B cell (primary cell): ENCODE measurements at regions not wholly inside any gene's neighbourhood (a gene's known extent, or its start where the extent isn't known, plus 50 kb on each side); places are given as distances from the start of the nearest gene placed in this dataset.

Experiments
- ATAC-seq: fragments of 200-7000 bp; cut with Tn5 transposase; one replicate; pipeline ENCODE4 v1.10.0; 2021; ENCODE audit warnings: low read depth, mild to moderate bottlenecking, moderate number of reproducible peaks, moderate library complexity
- CTCF ChIA-PET: fragments of 350-600 bp; sonication (Branson Sonifier 250); formaldehyde crosslinking; loops from one replicate; lab custom pipeline; 2021; ENCODE audit warnings: antibody characterized with exemption, inconsistent platforms; lab: Charles Lee
- POLR2A ChIA-PET: fragments of 350-600 bp; sonication (Branson Sonifier 250); formaldehyde crosslinking; loops from one replicate; lab custom pipeline; 2021; ENCODE audit warnings: antibody characterized with exemption; lab: Charles Lee
- DNase-seq: peaks from one replicate; pipeline ENCODE4 v3.0.0; 2013
- H2AFZ ChIP-seq: 2 replicates; pipeline ENCODE4 v1.6.1; 2012; ENCODE audit warnings: mild to moderate bottlenecking, low read depth, low read length; ENCODE audit not compliant: insufficient read depth, poor library complexity, severe bottlenecking
- H3K27ac ChIP-seq, 2 donors: 1 replicate in 1 of 2; 2 replicates in 1 of 2; pipeline ENCODE4 v1.5.1; 2012 to 2013; ENCODE audit warnings: low read length in 2 of 2, mild to moderate bottlenecking in 2 of 2, moderate library complexity in 1 of 2
- H3K27me3 ChIP-seq, 4 experiments: fragments of 200-600 bp in 1 of 4; sonication (generic) in 1 of 4; replicated peaks in 1 of 4; 1 replicate in 2 of 4; 2 replicates in 2 of 4; pipeline versions ENCODE4 v1.6.1 to v1.7.0; 2013 to 2016; ENCODE audit warnings: low read length in 3 of 4, mild to moderate bottlenecking in 2 of 4, mixed read lengths in 1 of 4, moderate library complexity in 1 of 4; ENCODE audit not compliant: insufficient read depth in 4 of 4, control insufficient read depth in 3 of 4; ENCODE audit errors: control extremely low read depth in 1 of 4
- H3K36me3 ChIP-seq, 2 experiments: replicated peaks in 1 of 2; 1 replicate in 1 of 2; 2 replicates in 1 of 2; pipeline versions ENCODE4 v1.6.1 to v1.7.1; 2013; ENCODE audit warnings: low read length in 1 of 2; ENCODE audit not compliant: insufficient read depth in 2 of 2, control insufficient read depth in 1 of 2; ENCODE audit errors: control extremely low read depth in 1 of 2, extremely low read depth in 1 of 2
- H3K4me1 ChIP-seq, 2 donors: fragments of 200-600 bp in 1 of 2; sonication (generic) in 1 of 2; 1 replicate in 1 of 2; 2 replicates in 1 of 2; pipeline versions ENCODE4 v1.5.1 to v1.6.1; 2013 to 2017; ENCODE audit warnings: low read length in 2 of 2; ENCODE audit not compliant: control insufficient read depth in 2 of 2, insufficient read depth in 2 of 2
- H3K4me2 ChIP-seq: replicated peaks from 2 replicates; pipeline ENCODE3; 2012; ENCODE audit warnings: mild to moderate bottlenecking, low read depth, low read length; ENCODE audit not compliant: poor library complexity, severe bottlenecking
- H3K4me3 ChIP-seq, 5 experiments: fragments of 200-600 bp in 1 of 5; sonication (generic) in 1 of 5; 1 replicate in 3 of 5; 2 replicates in 2 of 5; pipeline versions ENCODE4 v1.5.1 to v1.7.0; 2011 to 2016; ENCODE audit warnings: low read length in 4 of 5, mild to moderate bottlenecking in 4 of 5, low read depth in 2 of 5, control low read depth in 1 of 5, moderate library complexity in 1 of 5; ENCODE audit not compliant: insufficient read depth in 1 of 5; ENCODE audit errors: control extremely low read depth in 1 of 5, extremely low read depth in 1 of 5
- H3K79me2 ChIP-seq: fragments of 200-600 bp; sonication (generic); one replicate; pipeline ENCODE4 v1.6.0; 2016; ENCODE audit warnings: low read length; ENCODE audit not compliant: control insufficient read depth, insufficient read depth
- H3K9ac ChIP-seq: fragments of 200-600 bp; sonication (generic); 2 replicates; pipeline ENCODE4 v1.6.1; 2017; ENCODE audit warnings: mild to moderate bottlenecking, low read length, moderate library complexity
- H3K9me3 ChIP-seq, 3 donors: one replicate each; pipeline versions ENCODE4 v1.6.1 to v1.7.1; 2013; ENCODE audit warnings: low read length in 2 of 3; ENCODE audit not compliant: control insufficient read depth in 2 of 3, insufficient read depth in 1 of 3; ENCODE audit errors: control extremely low read depth in 1 of 3
- H4K20me1 ChIP-seq: 2 replicates; pipeline ENCODE4 v1.6.0; 2012; ENCODE audit warnings: mild to moderate bottlenecking, low read length; ENCODE audit not compliant: insufficient read depth, control insufficient read depth, poor library complexity, severe bottlenecking
- H3K27ac Mint-ChIP-seq: one replicate; pipeline ENCODE4 v1.8.0; 2021; ENCODE audit warnings: mixed read lengths
- H3K27me3 Mint-ChIP-seq: one replicate; pipeline ENCODE4 v1.8.0; 2021; ENCODE audit warnings: mixed read lengths
- H3K4me1 Mint-ChIP-seq: one replicate; pipeline ENCODE4 v1.8.0; 2021; ENCODE audit warnings: mixed read lengths
- H3K4me3 Mint-ChIP-seq: one replicate; pipeline ENCODE4 v1.8.0; 2021; ENCODE audit warnings: mixed read lengths
- H3K9me3 Mint-ChIP-seq: one replicate; pipeline ENCODE4 v1.8.0; 2022; ENCODE audit warnings: mixed read lengths; ENCODE audit not compliant: insufficient read depth
- CTCF ChIP-seq: fragments of 200-600 bp; IDR thresholded peaks from one replicate; pipeline ENCODE4 v1.8.0; 2022; ENCODE audit warnings: antibody characterized with exemption, mild to moderate bottlenecking
- EZH2 ChIP-seq: IDR thresholded peaks from 2 replicates; pipeline ENCODE4 v1.6.1; 2012; ENCODE audit warnings: borderline replicate concordance, low read depth, mild to moderate bottlenecking, moderate library complexity, low read length; ENCODE audit not compliant: insufficient read depth, poor library complexity, severe bottlenecking
- WGBS: methylation state at CpG from one replicate; pipeline ENCODE4 v1.1.5; 2013; ENCODE audit warnings: missing lambda C conversion rate; ENCODE audit not compliant: insufficient coverage; 5-methylcytosine and 5-hydroxymethylcytosine counted together
- intact Hi-C: fragments of 100-400 bp; cut with micrococcal nuclease; formaldehyde crosslinking; loops from one replicate; pipeline ENCODE4 v1.10.0; 2022

GRCh38 chr6:170076466-170077165, 214.3 kb downstream of the DLL1 start:
- H3K4me3 Mint-ChIP-seq = no peak overlapping the region
- WGBS = 94% methylated on average over 16 of the region's 21 CpGs
- no peak for DNase-seq
- Histone ChIP-seq H3K4me2 (no peak overlapping the region), H3K9me3 (peaks cover 0 to 7% (median 2%) of the 10 kb centered on the region in 3 donors), H3K4me1 (no peaks in the 10 kb centered on the region), H3K4me3 (no peak overlapping the region), H4K20me1 (no peaks in the 10 kb centered on the region), H3K27ac (no peak overlapping the region), H3K36me3 (no peaks in the 10 kb centered on the region), H3K79me2 (no peaks in the 10 kb centered on the region), H2AFZ (no peak overlapping the region), H3K9ac (no peak overlapping the region), H3K27me3 (peaks cover 0 to 3% (median 0%) of the 10 kb centered on the region in 4 experiments)
- H3K9me3 Mint-ChIP-seq = peaks cover 4% of the 10 kb centered on the region
- TF ChIP-seq CTCF = no peak
- no peak for TF ChIP-seq EZH2
- CTCF ChIA-PET = no interaction called here
- no peak for ATAC-seq
- peaks cover 17% of the 10 kb centered on the region for H3K27me3 Mint-ChIP-seq
- POLR2A ChIA-PET = no interaction called here
- intact Hi-C loops = no loop called here
- H3K27ac Mint-ChIP-seq = no peak overlapping the region
- no peaks in the 10 kb centered on the region for H3K4me1 Mint-ChIP-seq

DNA sequence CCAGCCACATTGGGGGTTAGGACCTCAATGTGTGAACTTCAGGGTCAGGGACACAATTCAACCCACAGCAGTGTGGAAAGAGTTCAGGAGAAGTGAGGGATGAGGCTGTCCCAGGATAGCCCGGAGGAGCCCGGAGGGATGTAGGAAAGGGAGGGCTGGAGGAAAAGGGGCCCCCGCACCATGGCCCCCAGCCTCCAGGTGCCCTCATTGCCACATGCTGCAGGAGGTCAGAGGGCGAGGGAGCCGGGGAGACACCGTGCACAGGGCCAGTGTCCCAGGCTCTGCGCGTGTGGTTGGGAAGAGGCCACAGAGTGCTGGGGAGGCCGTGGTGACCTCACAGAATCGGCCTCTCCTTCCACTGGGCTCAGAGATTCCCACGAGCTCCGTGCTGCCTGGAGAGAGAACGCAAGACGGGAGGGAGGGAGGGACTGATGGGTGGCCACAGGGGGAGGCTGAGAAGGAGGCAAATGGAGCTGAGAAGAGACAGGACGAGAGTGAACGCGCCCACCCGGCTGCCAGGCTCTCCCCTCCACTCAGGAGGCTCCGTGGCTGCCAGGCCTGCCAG, 215.1 kb downstream of the DLL1 start:
- H3K27me3 Mint-ChIP-seq = peaks cover 17% of the 10 kb centered on the region
- H3K27ac ChIP-seq = no peak overlapping the region
- H3K9ac ChIP-seq = no peak overlapping the region
- H3K9me3 ChIP-seq = peaks cover 0 to 7% (median 2%) of the 10 kb centered on the region in 3 donors
- H2AFZ ChIP-seq = no peak overlapping the region
- H3K27me3 ChIP-seq = peaks cover 0 to 3% (median 0%) of the 10 kb centered on the region in 4 experiments
- 86% methylated on average over 13 of the region's 19 CpGs for WGBS
- intact Hi-C loops = no loop called here
- no peaks in the 10 kb centered on the region for H3K79me2 ChIP-seq
- H3K4me1 Mint-ChIP-seq = no peaks in the 10 kb centered on the region
- H3K27ac Mint-ChIP-seq = no peak overlapping the region
- CTCF ChIA-PET = no interaction called here
- POLR2A ChIA-PET = no interaction called here
- H3K4me3 ChIP-seq = no peak overlapping the region
- H3K4me2 ChIP-seq = no peak overlapping the region
- no peaks in the 10 kb centered on the region for H4K20me1 ChIP-seq
- no peaks in the 10 kb centered on the region for H3K36me3 ChIP-seq
- ATAC-seq = no peak
- H3K9me3 Mint-ChIP-seq = peaks cover 4% of the 10 kb centered on the region
- TF ChIP-seq CTCF (no peak), EZH2 (no peak)
- H3K4me1 ChIP-seq = no peaks in the 10 kb centered on the region
- DNase-seq = no peak
- H3K4me3 Mint-ChIP-seq = no peak overlapping the region
